ENCODE measurements at regions not wholly inside any gene's neighbourhood (a gene's known extent, or its start where the extent isn't known, plus 50 kb on each side); places are given as distances from the start of the nearest gene placed in this dataset.

- no peak for TF ChIP-seq FOXO4 (CRISPR knock-in tag; IDR thresholded peaks at IDR 0.05)
- no peak for TF ChIP-seq THAP7 (CRISPR knock-in tag; IDR thresholded peaks at IDR 0.05)
- TF ChIP-seq TEAD1 (CRISPR knock-in tag; IDR thresholded peaks at IDR 0.05): peak in 1 of 2 experiments; percentile 35; a peak in 1 of 4 replicates
- TF ChIP-seq ZNF436 (CRISPR knock-in tag; IDR thresholded peaks at IDR 0.05): no peak
- TF ChIP-seq NR3C1 (CRISPR knock-in tag; IDR thresholded peaks at IDR 0.05): no peak
- TF ChIP-seq DACH1 (IDR thresholded peaks at IDR 0.05; ENCODE audit: partially characterized antibody): no peak
- TF ChIP-seq ZNF431 (CRISPR knock-in tag; IDR thresholded peaks at IDR 0.05): no peak
- TF ChIP-seq THRAP3 (IDR thresholded peaks at IDR 0.05; ENCODE audit: borderline replicate concordance): no peak
- no peak for TF ChIP-seq ZNF655 (CRISPR knock-in tag; IDR thresholded peaks at IDR 0.05)
- TF ChIP-seq ZNF740 (CRISPR knock-in tag; IDR thresholded peaks at IDR 0.05): no peak
- no peak for TF ChIP-seq ZNF740 (tag; IDR thresholded peaks at IDR 0.05)
- no peak for TF ChIP-seq ETV5 (CRISPR knock-in tag; IDR thresholded peaks at IDR 0.05; ENCODE audit: low read depth)
- TF ChIP-seq GABPB1 (CRISPR knock-in tag; IDR thresholded peaks at IDR 0.05): no peak
- TF ChIP-seq ZEB2 (IDR thresholded peaks at IDR 0.05): no peak
- TF ChIP-seq HIVEP1 (CRISPR knock-in tag; IDR thresholded peaks at IDR 0.05): no peak
- no peak for TF ChIP-seq ZZZ3 (IDR thresholded peaks at IDR 0.05)
- TF ChIP-seq BHLHE40 (IDR thresholded peaks at IDR 0.05; ENCODE audit: low read length): no peak
- no peak for TF ChIP-seq ZNF165 (CRISPR knock-in tag; IDR thresholded peaks at IDR 0.05; ENCODE audit: borderline replicate concordance)
- no peak for TF ChIP-seq ZNF408 (CRISPR knock-in tag; IDR thresholded peaks at IDR 0.05; ENCODE audit: low read depth)
- TF ChIP-seq ZNF316 (IDR thresholded peaks at IDR 0.05): peak; percentile 99
- peak; percentile 35; the same call in 1 of the 2 replicates for TF ChIP-seq IRF9 (tag; IDR thresholded peaks at IDR 0.05)
- no peak for TF ChIP-seq POLR2A (conservative IDR thresholded peaks at IDR 0.05)
- TF ChIP-seq ARID1B (IDR thresholded peaks at IDR 0.05): peak; percentile 95
- TF ChIP-seq HMG20A (CRISPR knock-in tag; conservative IDR thresholded peaks at IDR 0.05): no peak
- peak; percentile 93 for TF ChIP-seq TAL1 (IDR thresholded peaks at IDR 0.05)
- TF ChIP-seq RUNX1 (IDR thresholded peaks at IDR 0.05; ENCODE audit: low read depth): no peak
- TF ChIP-seq MYC (IDR thresholded peaks at IDR 0.05; ENCODE audit: low read depth, low read length): no peak
- TF ChIP-seq MYC (CRISPR knock-in tag; IDR thresholded peaks at IDR 0.05; ENCODE audit: borderline replicate concordance, low read depth): no peak
Measured at GRCh38 chr4:128347175-128347868, 59.7 kb upstream of the PGRMC2 start (continued).
